HUES64 (cell line): ENCODE measurements at regions not wholly inside any gene's neighbourhood (a gene's known extent, or its start where the extent isn't known, plus 50 kb on each side); places are given as distances from the start of the nearest gene placed in this dataset.

ENCODE experiments used
- H3K27ac ChIP-seq: 2 replicates; pipeline ENCODE4 v1.7.0; 2013; ENCODE audit warnings: low read depth, low read length, inconsistent platforms
- H3K27me3 ChIP-seq: 2 replicates; pipeline ENCODE4 v1.6.1; 2013; ENCODE audit warnings: mild to moderate bottlenecking, low read length; ENCODE audit not compliant: insufficient read depth
- H3K36me3 ChIP-seq: 2 replicates; pipeline ENCODE4 v1.6.1; 2013; ENCODE audit warnings: mild to moderate bottlenecking, low read length; ENCODE audit not compliant: insufficient read depth
- H3K4me1 ChIP-seq: 2 replicates; pipeline ENCODE4 v1.6.1; 2013; ENCODE audit warnings: mild to moderate bottlenecking, low read length, moderate library complexity; ENCODE audit not compliant: insufficient read depth
- H3K4me3 ChIP-seq: 2 replicates; pipeline ENCODE4 v1.5.1; 2013; ENCODE audit warnings: mild to moderate bottlenecking, low read length, moderate library complexity
- H3K9ac ChIP-seq: 2 replicates; pipeline ENCODE4 v1.6.1; 2013; ENCODE audit warnings: mild to moderate bottlenecking, low read depth, low read length
- H3K9me3 ChIP-seq: 2 replicates; pipeline ENCODE4 v1.6.1; 2013; ENCODE audit warnings: low read depth, low read length; ENCODE audit not compliant: insufficient read depth
- WGBS: fragments of 150-250, 120-280 bp; methylation state at CpG from one replicate; pipeline ENCODE4 v1.1.7; 2013; ENCODE audit warnings: missing lambda C conversion rate; 5-methylcytosine and 5-hydroxymethylcytosine counted together

GRCh38 chr11:29538339-29539036 lies 478.3 kb downstream of the KCNA4 start:
- no peaks in the 10 kb centered on the region for H3K4me1 ChIP-seq
- no peak overlapping the region for H3K4me3 ChIP-seq
- no peaks in the 10 kb centered on the region for H3K36me3 ChIP-seq
- no peaks in the 10 kb centered on the region for H3K9me3 ChIP-seq
- no peak overlapping the region for H3K27ac ChIP-seq
- H3K9ac ChIP-seq: no peak overlapping the region
- no peaks in the 10 kb centered on the region for H3K27me3 ChIP-seq

DNA sequence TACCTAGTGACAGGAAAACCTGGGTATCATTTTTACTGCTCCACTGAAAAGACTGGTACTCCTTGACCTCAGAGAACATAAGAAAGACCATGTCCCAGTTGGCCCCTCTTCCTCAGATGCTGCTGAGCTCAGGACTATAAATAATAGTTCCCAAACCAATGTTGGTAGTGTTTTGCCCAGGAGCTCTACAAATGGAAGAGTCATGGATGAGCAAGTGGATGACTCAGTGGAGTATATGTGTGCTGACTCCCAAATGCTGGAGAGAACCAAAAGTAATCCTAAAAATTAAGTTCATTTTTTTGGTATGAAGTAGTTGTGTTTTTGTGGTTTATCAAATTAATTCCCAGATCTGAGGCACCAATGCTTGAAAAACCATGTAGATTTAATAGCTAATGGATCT lies 482.0 kb downstream of the KCNA4 start:
- H3K4me1 ChIP-seq: no peaks in the 10 kb centered on the region
- H3K27me3 ChIP-seq: no peaks in the 10 kb centered on the region
- H3K27ac ChIP-seq: no peak overlapping the region
- H3K9ac ChIP-seq: no peak overlapping the region
- no peaks in the 10 kb centered on the region for H3K36me3 ChIP-seq
- no peak overlapping the region for H3K4me3 ChIP-seq
- H3K9me3 ChIP-seq: no peaks in the 10 kb centered on the region

GRCh38 chr11:29530961-29531360 lies 485.9 kb downstream of the KCNA4 start:
- no peak overlapping the region for H3K9ac ChIP-seq
- H3K4me3 ChIP-seq: no peak overlapping the region
- H3K36me3 ChIP-seq: no peaks in the 10 kb centered on the region
- H3K27me3 ChIP-seq: no peaks in the 10 kb centered on the region
- WGBS: 86% methylated on average over 2 of the region's 2 CpGs
- no peaks in the 10 kb centered on the region for H3K4me1 ChIP-seq
- no peak overlapping the region for H3K27ac ChIP-seq
- H3K9me3 ChIP-seq: peaks cover 17% of the 10 kb centered on the region

DNA sequence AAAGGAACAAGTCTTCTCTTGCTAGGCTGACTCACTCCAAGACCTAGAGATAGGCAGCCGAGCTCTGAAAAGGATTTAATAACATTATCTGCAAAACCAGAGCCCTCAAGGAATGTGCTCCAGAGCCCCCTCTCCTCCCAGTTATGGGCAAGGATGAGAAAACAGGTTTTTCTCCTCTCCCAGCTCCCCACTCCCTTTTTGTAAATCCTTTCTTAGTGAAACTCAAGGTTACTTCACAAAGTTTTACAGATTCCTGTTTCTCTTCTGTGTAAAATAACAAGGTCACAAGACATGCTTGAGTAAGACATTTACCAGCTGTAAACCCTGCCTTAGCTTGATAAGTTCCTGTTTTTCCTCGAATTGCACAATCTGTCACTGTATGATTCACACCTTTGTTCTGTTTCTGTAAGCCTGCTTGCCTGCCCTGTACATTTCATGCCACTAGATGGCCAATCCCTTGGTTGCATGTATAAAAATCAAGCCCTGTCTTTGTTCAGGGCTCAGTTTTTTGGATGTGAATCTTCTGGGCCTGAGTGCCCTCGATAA lies 489.4 kb downstream of the KCNA4 start:
- Histone ChIP-seq H3K27me3 (no peaks in the 10 kb centered on the region), H3K4me3 (no peak overlapping the region), H3K4me1 (no peaks in the 10 kb centered on the region), H3K36me3 (no peaks in the 10 kb centered on the region), H3K9me3 (peaks cover 27% of the 10 kb centered on the region), H3K27ac (no peak overlapping the region), H3K9ac (no peak overlapping the region)
- WGBS: 97% methylated on average over 3 of the region's 3 CpGs

DNA sequence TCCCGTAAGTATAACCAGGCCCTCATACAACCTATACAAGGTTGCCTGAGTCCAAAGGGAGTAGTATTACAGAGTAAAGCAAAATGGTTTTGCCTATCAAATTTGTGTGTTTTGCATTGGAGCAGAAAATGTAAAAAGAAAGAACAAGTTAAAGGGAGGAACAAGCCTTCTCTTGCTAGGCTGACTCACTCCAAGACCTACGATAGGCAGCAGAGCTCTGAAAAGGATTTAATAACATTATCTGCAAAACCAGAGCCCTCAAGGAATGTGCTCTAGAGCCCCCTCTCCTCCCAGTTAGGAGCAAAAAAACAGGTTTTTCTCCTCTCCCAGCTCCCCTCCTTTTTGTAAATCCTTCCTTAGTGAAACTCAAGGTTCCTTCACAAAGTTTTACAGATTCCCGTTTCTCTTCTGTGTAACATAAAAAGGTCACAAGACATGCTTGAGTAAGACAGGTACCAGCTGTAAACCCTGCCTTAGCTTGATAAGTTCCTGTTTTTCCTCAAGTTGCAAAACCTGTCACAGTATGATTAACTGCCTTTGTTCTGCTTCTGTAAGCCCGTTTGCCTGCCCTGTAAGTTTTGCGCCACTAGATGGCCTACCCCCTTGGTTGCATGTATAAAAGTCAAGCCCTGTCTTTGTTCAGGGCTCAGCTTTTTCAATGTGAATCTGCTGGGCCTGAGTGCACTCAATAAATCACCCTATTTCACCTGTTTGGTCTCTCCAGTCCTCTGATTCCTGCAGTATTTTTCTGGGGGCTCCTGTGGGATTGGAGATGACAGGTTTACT lies 498.2 kb downstream of the KCNA4 start:
- Histone ChIP-seq H3K9me3 (peaks cover 51% of the 10 kb centered on the region), H3K36me3 (0 out of 2 replicates have a peak, but pooled peaks cover 3% of the 10 kb centered on the region), H3K4me3 (no peak overlapping the region), H3K4me1 (no peaks in the 10 kb centered on the region), H3K9ac (no peak overlapping the region), H3K27me3 (no peaks in the 10 kb centered on the region), H3K27ac (no peak overlapping the region)
- WGBS: 92% methylated on average over 4 of the region's 5 CpGs

GRCh38 chr11:29511394-29511793 lies 505.4 kb downstream of the KCNA4 start:
- Histone ChIP-seq H3K27ac (no peak overlapping the region), H3K36me3 (no peaks in the 10 kb centered on the region), H3K9ac (no peak overlapping the region)

DNA sequence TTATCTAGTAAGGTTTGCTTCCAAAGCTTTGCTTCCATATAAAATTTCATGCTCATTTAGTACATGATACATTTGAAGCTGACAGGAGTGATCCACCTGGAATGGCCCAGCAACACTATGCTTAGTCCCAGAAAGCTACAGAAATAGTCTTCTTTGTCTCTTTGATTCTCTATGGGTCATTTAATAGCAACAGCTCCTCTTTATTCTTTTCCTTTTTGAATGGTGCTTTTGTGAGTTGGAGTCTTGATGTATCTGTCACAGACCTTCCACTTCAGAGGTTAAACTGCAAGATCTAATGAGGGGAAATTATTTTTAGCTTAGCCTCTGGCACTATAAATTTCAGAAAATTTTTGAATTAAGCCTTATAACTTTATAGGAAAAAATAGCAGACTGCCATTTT lies 509.5 kb downstream of the KCNA4 start:
- no peak overlapping the region for H3K4me3 ChIP-seq
- no peak overlapping the region for H3K9ac ChIP-seq
- no peak overlapping the region for H3K27ac ChIP-seq
- H3K9me3 ChIP-seq: no peaks in the 10 kb centered on the region
- H3K4me1 ChIP-seq: no peaks in the 10 kb centered on the region
- no peaks in the 10 kb centered on the region for H3K36me3 ChIP-seq
- H3K27me3 ChIP-seq: no peaks in the 10 kb centered on the region

More at GRCh38 chr11:29511394-29511793, 505.4 kb downstream of the KCNA4 start:
- Histone ChIP-seq H3K27me3 (no peaks in the 10 kb centered on the region), H3K9me3 (no peaks in the 10 kb centered on the region), H3K4me3 (no peak overlapping the region), H3K4me1 (no peaks in the 10 kb centered on the region)

- 98% methylated on average over 3 of the region's 3 CpGs for WGBS
- no peaks in the 10 kb centered on the region for H3K36me3 ChIP-seq
- no peak overlapping the region for H3K27ac ChIP-seq
- no peak overlapping the region for H3K9ac ChIP-seq
- no peaks in the 10 kb centered on the region for H3K9me3 ChIP-seq
- peaks cover 9% of the 10 kb centered on the region; the same call in 1 of the 2 replicates for H3K4me1 ChIP-seq
- H3K27me3 ChIP-seq: no peaks in the 10 kb centered on the region
- H3K4me3 ChIP-seq: no peak overlapping the region
Measured at GRCh38 chr11:29495676-29496075, 521.2 kb downstream of the KCNA4 start.

DNA sequence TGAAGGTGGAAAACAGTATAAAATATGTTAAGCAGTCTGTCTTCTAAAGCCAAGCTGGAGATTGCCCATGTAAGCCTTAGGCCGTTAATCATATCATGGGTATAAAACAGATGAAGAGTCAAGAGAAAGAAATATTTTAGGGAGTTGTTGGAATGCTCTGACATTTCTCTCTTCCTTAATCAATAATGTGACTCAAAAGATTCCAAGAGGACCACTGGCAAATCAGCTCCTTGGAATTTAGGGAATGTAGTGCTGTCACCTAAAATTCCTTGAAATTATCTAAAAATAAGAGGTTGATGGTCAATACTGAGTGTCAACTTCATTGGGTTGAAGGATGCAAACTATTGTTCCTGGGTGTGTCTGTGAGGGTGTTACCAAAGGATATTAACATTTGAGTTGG lies 525.9 kb downstream of the KCNA4 start:
- H3K36me3 ChIP-seq: no peaks in the 10 kb centered on the region
- no peak overlapping the region for H3K4me3 ChIP-seq
- H3K9me3 ChIP-seq: no peaks in the 10 kb centered on the region
- H3K27me3 ChIP-seq: no peaks in the 10 kb centered on the region
- WGBS: 100% methylated on average over 1 of the region's 1 CpG
- H3K27ac ChIP-seq: no peak overlapping the region
- H3K4me1 ChIP-seq: no peaks in the 10 kb centered on the region
- H3K9ac ChIP-seq: no peak overlapping the region

GRCh38 chr11:29486301-29486700 lies 530.5 kb downstream of the KCNA4 start:
- no peak overlapping the region for H3K4me3 ChIP-seq
- H3K4me1 ChIP-seq: no peaks in the 10 kb centered on the region
- no peaks in the 10 kb centered on the region for H3K9me3 ChIP-seq
- no peaks in the 10 kb centered on the region for H3K36me3 ChIP-seq
- no peaks in the 10 kb centered on the region for H3K27me3 ChIP-seq
- no peak overlapping the region for H3K9ac ChIP-seq
- no peak overlapping the region for H3K27ac ChIP-seq

DNA sequence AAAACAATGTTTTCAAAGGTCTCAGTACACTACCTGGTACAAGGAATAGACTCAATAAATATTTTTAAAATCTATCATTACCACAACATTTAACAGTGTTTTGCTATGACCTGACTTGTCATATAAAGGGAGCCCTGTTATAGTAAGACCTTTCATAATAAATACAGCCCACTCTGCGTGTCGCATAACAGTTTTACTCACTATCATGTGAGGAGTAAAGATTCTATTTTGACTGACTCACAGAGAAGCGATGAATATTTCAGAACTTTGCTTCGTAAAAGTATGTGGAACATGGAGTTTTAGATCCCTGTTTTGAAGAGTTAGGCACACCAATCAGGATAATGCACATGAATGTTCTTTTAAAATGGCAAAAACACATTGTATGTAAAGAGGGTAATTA lies 531.2 kb downstream of the KCNA4 start:
- Histone ChIP-seq H3K9ac (no peak overlapping the region), H3K27ac (no peak overlapping the region), H3K36me3 (no peaks in the 10 kb centered on the region), H3K27me3 (no peaks in the 10 kb centered on the region), H3K4me3 (no peak overlapping the region), H3K9me3 (no peaks in the 10 kb centered on the region), H3K4me1 (no peaks in the 10 kb centered on the region)
- WGBS: 85% methylated on average over 4 of the region's 4 CpGs
